K562 (cell line): ENCODE measurements at regions not wholly inside any gene's neighbourhood (a gene's known extent, or its start where the extent isn't known, plus 50 kb on each side); places are given as distances from the start of the nearest gene placed in this dataset.

ENCODE experiments used
- CREB5 ChIP-seq: fragments of 250-450 bp; sonication (Bioruptor Pico); IDR thresholded peaks from 2 replicates; pipeline ENCODE4 v1.5.0; 2020; ENCODE audit warnings: mild to moderate bottlenecking
- DACH1 ChIP-seq: fragments of 450-650 bp; IDR thresholded peaks from 2 replicates; pipeline ENCODE4 v1.6.1; 2018; ENCODE audit not compliant: partially characterized antibody
- DIDO1 ChIP-seq: fragments of 450-650 bp; IDR thresholded peaks from 2 replicates; pipeline ENCODE4 v1.6.1; 2016; ENCODE audit warnings: low read depth, missing biosample characterization, missing genetic modification characterization
- FOXM1 ChIP-seq, 2 experiments: fragments of 450-650 bp in 1 of 2; sonication (generic) in 1 of 2; formaldehyde crosslinking in 1 of 2; IDR thresholded peaks; 2 replicates each; pipeline versions ENCODE4 v1.6.1 to v1.9.0; 2017 to 2022; ENCODE audit warnings: low read depth in 2 of 2, mild to moderate bottlenecking in 2 of 2, missing genetic modification reagents in 1 of 2, moderate library complexity in 1 of 2
- ILK ChIP-seq: fragments of 450-650 bp; IDR thresholded peaks from 2 replicates; pipeline ENCODE4 v1.6.1; 2016; ENCODE audit warnings: missing genetic modification characterization, low read depth, mild to moderate bottlenecking, missing compliant biosample characterization, moderate library complexity, borderline replicate concordance
- MXD1 ChIP-seq: fragments of 250-450 bp; sonication (Bioruptor Pico); IDR thresholded peaks from 2 replicates; pipeline ENCODE4 v1.8.0; 2021; ENCODE audit warnings: borderline replicate concordance, mild to moderate bottlenecking, moderate library complexity; ENCODE audit not compliant: poor library complexity, severe bottlenecking
- NR0B1 ChIP-seq: fragments of 450-650 bp; IDR thresholded peaks from one replicate; pipeline ENCODE4 v1.6.1; 2018; ENCODE audit warnings: mild to moderate bottlenecking, moderate library complexity; ENCODE audit not compliant: partially characterized antibody
- ZNF766 ChIP-seq: fragments of 200-800 bp; sonication (Bioruptor generic); conservative IDR thresholded peaks from 2 replicates; pipeline ENCODE4 v1.6.1; 2016; ENCODE audit warnings: missing genetic modification characterization, missing compliant biosample characterization
- TF ChIP-seq, protein P1 (sequence below): sonication (generic); formaldehyde crosslinking; IDR thresholded peaks from 2 replicates; pipeline ENCODE4 v1.8.0; 2022; ENCODE audit warnings: mild to moderate bottlenecking, missing genetic modification reagents, borderline replicate concordance

GRCh38 chr4:157824021-157824420 is 348.8 kb downstream of the GASK1B start (continued):
- TF ChIP-seq MXD1 (CRISPR knock-in tag) (no peak), NR0B1 (no peak), CREB5 (CRISPR knock-in tag) (no peak), DIDO1 (tag) (no peak), DACH1 (no peak), ILK (tag) (no peak), ZNF766 (no peak), FOXM1 (IDR thresholded peaks at IDR 0.05; ENCODE audit: low read depth) (no peak), FOXM1 (CRISPR knock-in tag; IDR thresholded peaks at IDR 0.05; ENCODE audit: low read depth) (no peak)
- TF ChIP-seq, protein P1, sequence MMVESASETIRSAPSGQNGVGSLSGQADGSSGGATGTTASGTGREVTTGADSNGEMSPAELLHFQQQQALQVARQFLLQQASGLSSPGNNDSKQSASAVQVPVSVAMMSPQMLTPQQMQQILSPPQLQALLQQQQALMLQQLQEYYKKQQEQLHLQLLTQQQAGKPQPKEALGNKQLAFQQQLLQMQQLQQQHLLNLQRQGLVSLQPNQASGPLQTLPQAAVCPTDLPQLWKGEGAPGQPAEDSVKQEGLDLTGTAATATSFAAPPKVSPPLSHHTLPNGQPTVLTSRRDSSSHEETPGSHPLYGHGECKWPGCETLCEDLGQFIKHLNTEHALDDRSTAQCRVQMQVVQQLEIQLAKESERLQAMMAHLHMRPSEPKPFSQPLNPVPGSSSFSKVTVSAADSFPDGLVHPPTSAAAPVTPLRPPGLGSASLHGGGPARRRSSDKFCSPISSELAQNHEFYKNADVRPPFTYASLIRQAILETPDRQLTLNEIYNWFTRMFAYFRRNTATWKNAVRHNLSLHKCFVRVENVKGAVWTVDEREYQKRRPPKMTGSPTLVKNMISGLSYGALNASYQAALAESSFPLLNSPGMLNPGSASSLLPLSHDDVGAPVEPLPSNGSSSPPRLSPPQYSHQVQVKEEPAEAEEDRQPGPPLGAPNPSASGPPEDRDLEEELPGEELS (CRISPR knock-in tag): no peak
